ENCODE measurements at regions not wholly inside any gene's neighbourhood (a gene's known extent, or its start where the extent isn't known, plus 50 kb on each side); places are given as distances from the start of the nearest gene placed in this dataset.
"Not testable (repeated sequence)": the region's sequence is repeated elsewhere in the genome, so short reads cannot be mapped to it uniquely, and the experiment has no call there.

DNA sequence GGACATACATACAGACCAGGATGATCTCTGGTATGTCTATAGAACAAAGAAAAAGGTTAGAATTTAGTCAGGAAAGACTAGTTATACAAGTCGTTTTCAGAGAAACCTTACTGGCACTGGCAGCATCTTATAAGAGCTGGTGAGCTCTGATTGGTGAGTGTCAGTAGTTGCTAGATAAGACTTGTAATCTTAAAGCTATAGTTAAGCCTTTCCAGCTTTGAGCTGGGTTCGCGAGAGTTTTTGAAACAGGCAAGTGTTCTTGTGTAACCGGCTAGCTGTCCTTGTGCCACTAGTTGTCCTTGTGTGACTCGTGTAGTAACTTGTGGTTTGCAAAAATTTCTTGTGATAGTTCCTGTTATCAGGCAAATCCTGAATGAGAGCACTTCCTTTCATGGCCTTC is 740.9 kb downstream of the GALC start:
- ChIA-PET POLR2A (no interaction called here), CTCF (no interaction called here)
- no peak overlapping the region for H3K4me3 ChIP-seq (ENCODE audit: low read depth, low read length)
- TF ChIP-seq, protein P1, sequence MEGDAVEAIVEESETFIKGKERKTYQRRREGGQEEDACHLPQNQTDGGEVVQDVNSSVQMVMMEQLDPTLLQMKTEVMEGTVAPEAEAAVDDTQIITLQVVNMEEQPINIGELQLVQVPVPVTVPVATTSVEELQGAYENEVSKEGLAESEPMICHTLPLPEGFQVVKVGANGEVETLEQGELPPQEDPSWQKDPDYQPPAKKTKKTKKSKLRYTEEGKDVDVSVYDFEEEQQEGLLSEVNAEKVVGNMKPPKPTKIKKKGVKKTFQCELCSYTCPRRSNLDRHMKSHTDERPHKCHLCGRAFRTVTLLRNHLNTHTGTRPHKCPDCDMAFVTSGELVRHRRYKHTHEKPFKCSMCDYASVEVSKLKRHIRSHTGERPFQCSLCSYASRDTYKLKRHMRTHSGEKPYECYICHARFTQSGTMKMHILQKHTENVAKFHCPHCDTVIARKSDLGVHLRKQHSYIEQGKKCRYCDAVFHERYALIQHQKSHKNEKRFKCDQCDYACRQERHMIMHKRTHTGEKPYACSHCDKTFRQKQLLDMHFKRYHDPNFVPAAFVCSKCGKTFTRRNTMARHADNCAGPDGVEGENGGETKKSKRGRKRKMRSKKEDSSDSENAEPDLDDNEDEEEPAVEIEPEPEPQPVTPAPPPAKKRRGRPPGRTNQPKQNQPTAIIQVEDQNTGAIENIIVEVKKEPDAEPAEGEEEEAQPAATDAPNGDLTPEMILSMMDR (IDR thresholded peaks at IDR 0.05; ENCODE audit: insufficient read depth, low read length, missing control alignments), result no peak
- no peak for DNase-seq (ENCODE audit: low read depth, low spot score)

DNA sequence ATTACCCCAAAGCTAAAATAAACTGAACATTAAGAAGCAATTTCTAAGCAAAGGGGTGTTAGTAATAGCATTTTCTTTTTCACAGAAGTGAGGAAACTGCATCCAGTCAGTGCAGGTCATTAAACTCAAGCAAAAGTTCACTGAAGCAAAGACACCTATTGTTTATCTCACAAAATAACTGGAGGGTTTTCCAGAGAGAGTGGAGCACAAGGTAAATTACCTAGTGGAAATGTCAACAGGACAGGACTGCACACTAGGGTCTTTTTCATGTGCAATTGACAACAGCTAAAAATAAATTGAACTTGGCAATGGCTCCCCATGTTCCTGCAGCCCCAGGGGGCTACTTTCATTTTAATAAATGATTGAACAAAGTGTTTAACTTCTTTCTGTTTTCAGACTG is 742.0 kb downstream of the GALC start:
- TF ChIP-seq, protein P1 (IDR thresholded peaks at IDR 0.05; ENCODE audit: insufficient read depth, low read length, missing control alignments), result no peak
- H3K4me3 ChIP-seq (ENCODE audit: low read depth, low read length), result no peak overlapping the region
- ChIA-PET POLR2A (no interaction called here), CTCF (no interaction called here)
- DNase-seq (ENCODE audit: low read depth, low spot score), result no peak

DNA sequence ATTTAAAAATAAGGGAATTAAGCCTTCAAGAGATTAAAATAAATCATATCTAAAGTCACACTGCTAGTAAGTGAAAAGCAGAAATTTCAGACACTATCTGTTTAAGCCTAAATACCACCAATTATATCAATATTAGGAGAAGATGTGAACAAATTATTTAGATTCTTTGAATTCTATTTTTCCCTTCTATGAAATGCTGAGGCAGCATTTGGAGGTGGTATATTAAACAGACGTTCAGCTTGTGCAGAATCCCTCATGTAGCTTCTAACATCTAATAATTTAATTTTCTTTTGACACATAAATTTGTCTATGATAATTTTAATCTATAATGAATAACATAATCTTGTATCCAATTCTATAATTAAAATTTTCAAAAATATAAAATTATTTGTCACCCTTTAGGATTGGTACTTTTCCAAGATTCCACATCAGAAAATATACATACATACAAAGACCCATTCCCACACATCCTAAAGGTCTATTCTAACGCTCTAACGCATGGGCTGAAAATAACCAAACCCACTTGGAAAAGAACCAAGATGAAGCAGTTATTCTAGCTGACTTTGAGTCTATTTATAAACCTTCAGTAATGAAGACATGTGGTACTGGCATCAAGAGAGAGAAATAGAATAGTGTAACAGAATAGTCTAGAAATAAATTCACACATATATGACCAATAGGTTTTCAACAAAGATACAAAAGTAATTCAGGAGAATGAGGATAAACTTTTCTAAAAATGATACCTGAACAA is 751.8 kb downstream of the GALC start:
- CTCF ChIA-PET, result no interaction called here
- TF ChIP-seq, protein P1 (IDR thresholded peaks at IDR 0.05; ENCODE audit: insufficient read depth, low read length, missing control alignments), result no peak
- no peak overlapping the region for H3K4me3 ChIP-seq (ENCODE audit: low read depth, low read length)
- no peak for DNase-seq (ENCODE audit: low read depth, low spot score)
- POLR2A ChIA-PET, result no interaction called here

DNA sequence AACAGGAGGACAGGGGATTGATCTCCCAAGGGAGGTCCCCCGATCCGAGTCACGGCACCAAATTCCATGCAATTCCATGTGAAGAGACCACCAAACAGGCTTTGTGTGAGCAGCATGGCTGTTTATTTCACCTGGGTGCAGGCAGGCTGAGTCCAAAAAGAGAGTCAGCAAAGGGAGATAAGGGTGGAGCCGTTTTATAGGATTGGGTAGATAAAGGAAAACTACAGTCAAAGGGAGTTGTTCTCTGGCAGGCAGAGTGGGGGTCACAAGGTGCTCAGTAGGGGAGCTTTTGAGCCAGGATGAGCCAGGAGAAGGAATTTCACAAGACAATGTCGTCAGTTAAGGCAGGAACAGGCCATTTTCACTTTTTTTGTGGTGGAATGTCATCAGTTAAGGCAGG is 752.7 kb downstream of the GALC start:
- DNase-seq (ENCODE audit: low read depth, low spot score); CTCF ChIA-PET; H3K4me3 ChIP-seq (ENCODE audit: low read depth, low read length); POLR2A ChIA-PET: not testable (repeated sequence)

DNA sequence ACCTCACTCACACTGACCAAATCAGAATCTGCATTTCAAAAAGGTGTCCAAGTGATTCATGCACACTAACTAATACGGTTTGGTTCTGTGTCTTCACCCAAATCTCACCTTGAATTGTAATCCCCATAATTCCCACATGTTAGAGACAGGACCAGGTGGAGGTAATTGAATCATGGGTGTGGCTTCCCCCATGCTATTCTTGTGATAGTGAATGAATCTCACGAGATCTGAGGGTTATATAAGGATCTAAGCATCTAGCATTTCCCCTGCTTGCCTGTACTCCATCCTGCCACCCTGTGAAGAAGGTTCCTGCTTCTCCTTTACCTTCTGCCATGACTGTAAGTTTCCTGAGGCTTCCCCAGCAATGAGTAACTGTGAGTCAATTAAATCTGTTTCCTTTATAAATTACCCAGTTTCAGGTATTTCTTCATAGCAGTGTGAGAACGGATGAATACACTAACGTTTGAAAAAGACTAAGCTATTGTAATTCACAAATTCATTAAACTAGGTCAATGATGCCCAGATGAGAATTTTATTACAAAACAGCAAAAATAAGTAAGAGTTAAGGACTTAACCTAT is 759.1 kb downstream of the GALC start:
- no peak for DNase-seq (ENCODE audit: low read depth, low spot score)
- ChIA-PET CTCF (no interaction called here), POLR2A (no interaction called here)
- no peak overlapping the region for H3K4me3 ChIP-seq (ENCODE audit: low read depth, low read length)
- TF ChIP-seq, protein P1 (IDR thresholded peaks at IDR 0.05; ENCODE audit: insufficient read depth, low read length, missing control alignments), result no peak

DNA sequence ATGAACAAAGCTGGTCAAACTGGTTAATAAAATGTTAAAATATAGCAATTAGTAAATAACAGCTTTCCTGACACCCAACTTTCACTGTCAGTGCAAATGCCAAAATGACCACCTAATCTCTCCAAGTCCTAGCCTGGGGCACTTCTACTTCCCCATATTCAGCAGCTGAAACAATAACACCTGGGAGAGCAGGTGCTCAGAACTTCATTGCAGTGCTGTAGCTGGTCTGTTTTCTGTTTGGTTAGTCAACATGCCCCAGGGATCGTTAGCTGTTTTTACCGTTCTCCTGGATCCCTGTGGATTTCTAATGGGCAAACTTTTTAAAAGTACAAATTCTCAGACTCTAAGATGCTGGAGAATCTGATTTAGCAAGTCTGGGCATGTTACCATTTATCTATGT is 759.7 kb downstream of the GALC start:
- no peak overlapping the region for H3K4me3 ChIP-seq (ENCODE audit: low read depth, low read length)
- no peak for DNase-seq (ENCODE audit: low read depth, low spot score)
- POLR2A ChIA-PET, result no interaction called here
- TF ChIP-seq, protein P1 (IDR thresholded peaks at IDR 0.05; ENCODE audit: insufficient read depth, low read length, missing control alignments), result no peak
- CTCF ChIA-PET, result no interaction called here

Data from AG04449 (cell line).